GM12875 (cell line): ENCODE measurements at regions not wholly inside any gene's neighbourhood (a gene's known extent, or its start where the extent isn't known, plus 50 kb on each side); places are given as distances from the start of the nearest gene placed in this dataset.

ENCODE experiments used
- H3K4me3 ChIP-seq: one replicate; pipeline ENCODE4 v1.5.1; 2011; ENCODE audit warnings: low read depth, low read length, control low read depth
- CTCF ChIP-seq: IDR thresholded peaks from 2 replicates; pipeline ENCODE4 v1.5.1; 2011; ENCODE audit warnings: low read depth, mild to moderate bottlenecking, control low read depth, inconsistent platforms, low read length, moderate library complexity, borderline replicate concordance; ENCODE audit not compliant: insufficient read depth

DNA sequence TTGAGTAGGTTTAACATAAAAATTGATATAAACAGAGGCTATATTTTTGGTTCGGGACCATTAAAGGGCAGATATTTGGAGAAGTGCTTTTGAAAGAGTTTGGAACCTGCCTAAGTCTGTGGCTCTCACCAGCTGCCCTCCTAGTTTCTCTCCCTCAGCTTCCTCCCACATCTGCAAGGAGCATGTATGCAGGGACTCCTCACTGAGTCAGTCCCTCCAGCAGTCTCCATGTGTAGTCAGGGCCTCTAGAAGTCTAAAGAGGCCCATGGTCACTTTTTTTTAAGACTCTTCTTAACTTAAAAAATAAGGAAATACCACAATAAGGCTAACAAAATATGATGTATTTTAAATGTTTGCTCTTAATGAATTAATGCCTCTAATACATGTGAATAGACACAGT lies 220.0 kb upstream of the TANK start:
- no peak overlapping the region for H3K4me3 ChIP-seq
- TF ChIP-seq CTCF: no peak

DNA sequence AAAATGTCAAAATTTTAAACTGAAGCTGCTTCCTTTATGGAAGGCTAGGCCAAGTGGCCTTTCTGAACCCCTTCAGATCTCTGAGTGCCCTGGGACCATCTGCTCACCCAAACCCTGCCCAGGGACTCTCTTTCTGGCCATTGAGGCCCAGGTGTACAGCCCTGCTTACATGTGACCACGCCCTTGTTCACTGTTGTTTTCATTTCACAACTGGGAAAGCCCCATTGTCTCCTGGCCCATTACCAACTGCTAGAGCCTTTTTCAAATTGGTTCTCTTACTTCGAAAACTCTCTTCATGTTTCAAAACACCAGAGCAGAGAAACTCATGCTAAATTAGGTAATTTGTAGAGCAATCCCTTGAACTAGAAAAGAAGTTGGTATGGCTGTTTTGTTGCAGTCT lies 219.5 kb upstream of the TANK start:
- H3K4me3 ChIP-seq: no peak overlapping the region
- TF ChIP-seq CTCF: no peak

DNA sequence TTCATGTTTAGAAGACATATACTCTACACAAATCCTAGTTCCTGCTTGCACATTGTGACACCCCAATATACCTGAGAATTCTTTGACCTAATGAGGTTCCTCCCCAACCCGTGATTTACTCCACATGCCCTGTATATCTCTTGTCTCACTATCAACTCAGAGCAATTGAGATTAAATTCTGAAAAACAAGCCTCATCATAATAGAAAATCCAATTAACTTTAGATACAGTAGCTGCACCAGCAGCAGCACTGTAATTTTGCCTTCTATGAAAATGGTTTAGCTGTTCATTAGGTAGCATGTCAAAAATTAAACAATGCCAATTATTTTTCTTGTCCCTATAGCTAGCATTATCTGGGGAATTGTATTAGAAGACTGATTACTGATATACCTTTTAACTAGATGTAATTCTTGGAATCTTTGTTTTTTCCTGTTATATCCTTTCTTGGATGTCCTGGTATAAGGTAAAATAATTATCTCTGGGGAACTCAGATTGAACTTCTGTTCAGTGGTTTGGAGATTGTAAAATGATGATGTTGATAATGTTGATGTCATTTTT lies 218.9 kb upstream of the TANK start:
- TF ChIP-seq CTCF: no peak
- H3K4me3 ChIP-seq: no peak overlapping the region

- TF ChIP-seq CTCF: no peak
Measured at GRCh38 chr2:160942476-160943142, 217.6 kb upstream of the TANK start.

DNA sequence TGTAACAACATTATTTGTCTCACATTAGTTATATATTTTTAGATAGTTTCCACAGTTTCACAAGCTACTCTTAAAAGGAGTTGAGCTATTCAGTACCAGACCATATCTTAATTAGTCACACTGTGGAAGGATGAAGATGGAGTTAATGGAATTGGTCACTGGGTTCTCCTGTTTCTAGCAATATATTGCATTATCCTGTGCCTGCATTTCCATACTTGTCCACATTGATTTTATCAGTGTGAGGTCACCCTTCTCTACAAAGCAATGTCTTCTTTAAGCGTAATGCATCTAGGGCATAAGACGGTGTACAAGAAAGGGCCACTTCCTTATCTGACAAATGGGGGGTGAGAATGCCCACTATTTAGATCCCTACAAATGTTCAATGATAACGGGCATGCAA lies 216.8 kb upstream of the TANK start:
- no peak overlapping the region for H3K4me3 ChIP-seq
- no peak for TF ChIP-seq CTCF

More at GRCh38 chr2:160942476-160943142, 217.6 kb upstream of the TANK start:
- no peak overlapping the region for H3K4me3 ChIP-seq

DNA sequence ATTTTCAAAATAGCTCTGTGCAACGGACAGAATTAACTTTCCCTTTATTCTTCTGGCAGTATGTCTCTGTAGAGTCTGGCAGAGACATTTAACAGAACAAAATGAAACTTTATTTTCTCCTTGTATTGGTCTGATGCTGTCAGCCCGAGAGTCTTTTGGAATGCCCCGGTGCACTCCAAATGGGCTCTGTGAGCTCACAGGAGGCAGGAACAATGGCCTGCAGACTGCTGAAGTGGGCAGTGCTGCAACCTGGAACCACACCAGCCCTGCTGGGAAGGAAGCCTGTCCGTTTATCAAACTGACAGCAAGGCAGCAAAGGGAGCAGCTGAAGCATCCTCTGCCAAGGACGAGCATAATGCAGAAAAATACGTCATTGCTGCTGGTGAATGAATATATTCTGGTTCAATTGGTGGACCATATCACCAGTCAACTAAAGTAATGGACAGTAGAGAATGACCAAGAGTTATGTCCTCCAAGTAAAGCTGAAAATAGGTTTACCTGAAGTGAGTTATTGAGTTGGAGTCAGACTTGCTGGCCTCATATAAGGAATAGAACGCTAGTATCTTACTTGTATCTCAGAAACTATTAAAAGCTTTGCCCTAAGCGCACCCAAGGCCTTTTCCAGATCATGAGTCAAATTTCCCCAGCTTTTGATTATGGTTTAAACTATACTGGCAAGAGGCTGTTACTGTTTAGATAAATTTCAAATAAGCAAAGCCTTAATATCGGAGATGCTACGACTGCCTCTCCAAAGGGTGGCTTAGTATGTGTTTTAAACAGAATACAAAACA lies 207.6 kb upstream of the TANK start:
- no peak overlapping the region for H3K4me3 ChIP-seq
- no peak for TF ChIP-seq CTCF
